IPS-NIHi7 (cell line): ENCODE measurements at regions not wholly inside any gene's neighbourhood (a gene's known extent, or its start where the extent isn't known, plus 50 kb on each side); places are given as distances from the start of the nearest gene placed in this dataset.
"Not testable (repeated sequence)": the region's sequence is repeated elsewhere in the genome, so short reads cannot be mapped to it uniquely, and the experiment has no call there.

ENCODE experiments used
- DNase-seq: peaks from one replicate; pipeline ENCODE4 v3.0.0; 2012; ENCODE audit warnings: mixed read lengths; ENCODE audit errors: extremely low spot score

- DNase-seq, result no peak
These were observed 82.7 kb upstream of the PDZD8 start for GRCh38 chr10:117457932-117458331.

DNA sequence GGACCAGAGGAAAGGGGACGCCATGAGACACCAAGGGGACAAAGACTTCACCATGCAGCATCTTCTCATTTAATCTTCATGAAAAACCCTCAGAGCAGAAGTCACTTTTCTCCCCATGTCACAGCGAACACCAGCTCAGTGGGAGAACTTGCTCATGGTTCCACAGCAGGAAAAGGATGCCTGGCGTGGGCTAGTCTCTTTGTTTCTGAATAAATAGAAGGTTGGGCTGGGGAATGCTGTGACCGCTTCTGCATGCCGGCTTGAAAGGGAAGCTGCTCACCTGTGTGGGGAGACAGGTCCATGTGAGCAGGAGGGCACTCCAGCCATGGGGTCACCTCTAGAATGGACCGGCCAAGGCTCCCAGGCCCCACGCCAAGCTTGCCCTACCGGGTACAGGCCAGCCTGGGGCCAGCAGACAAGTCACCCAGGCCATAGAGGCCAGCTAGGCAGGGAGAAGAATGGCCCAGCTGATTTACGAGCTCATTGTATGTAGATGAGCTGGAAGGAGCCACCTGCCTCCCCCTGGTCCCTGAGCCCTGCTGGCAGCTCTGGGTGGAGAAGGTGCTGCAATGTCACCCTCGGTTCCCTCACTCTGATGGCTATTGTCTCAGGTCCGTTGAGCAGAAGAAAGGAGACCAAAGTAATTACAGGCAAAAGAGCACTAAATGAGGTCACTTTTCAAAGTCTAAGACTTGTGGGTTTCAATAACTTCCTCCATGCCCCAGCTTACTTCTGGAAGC lies 82.0 kb upstream of the PDZD8 start:
- no peak for DNase-seq

- no peak for DNase-seq
These were observed 80.1 kb upstream of the PDZD8 start for GRCh38 chr10:117455346-117455745.

- DNase-seq, result no peak
These were observed 79.3 kb upstream of the PDZD8 start for GRCh38 chr10:117454502-117454901.

DNA sequence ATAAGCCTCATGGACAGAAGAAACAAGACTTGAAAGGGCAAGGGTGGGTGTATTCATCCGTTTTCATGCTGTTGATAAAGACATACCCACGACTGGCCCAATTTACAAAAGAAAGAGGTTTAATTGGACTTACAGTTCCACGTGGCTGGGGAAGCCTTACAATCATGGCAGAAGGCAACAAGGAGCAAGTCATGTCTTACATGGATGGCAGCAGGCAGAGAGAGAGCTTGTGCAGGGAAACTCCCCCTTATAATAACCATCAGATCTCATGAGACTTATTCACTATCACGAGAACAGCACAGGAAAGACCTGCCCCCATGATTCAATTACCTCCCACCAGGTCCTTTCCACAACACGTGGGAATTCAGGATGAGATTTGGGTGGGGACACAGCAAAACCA lies 78.2 kb upstream of the PDZD8 start:
- not testable (repeated sequence) for DNase-seq

DNA sequence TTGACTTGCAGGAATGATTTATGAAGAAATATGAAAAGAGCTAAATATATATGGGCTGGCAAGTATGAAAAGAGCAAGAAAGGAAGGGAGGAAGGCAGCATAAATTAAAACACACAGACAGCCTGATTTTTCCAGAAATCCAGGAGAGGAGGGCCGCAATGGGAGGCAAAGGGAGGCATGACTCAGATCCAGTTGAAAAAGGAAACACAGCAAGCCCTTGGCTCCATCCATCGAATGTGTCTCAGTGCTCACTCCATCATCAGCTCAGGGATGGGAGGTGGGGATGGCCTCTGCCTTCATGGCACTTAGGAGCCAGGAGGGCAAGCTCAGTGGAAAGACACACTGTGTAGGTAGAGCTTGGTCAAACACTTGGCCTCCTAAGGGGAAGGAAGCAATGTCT lies 75.7 kb upstream of the PDZD8 start:
- DNase-seq, result no peak

- peak; percentile 57 for DNase-seq
These were observed 74.4 kb upstream of the PDZD8 start for GRCh38 chr10:117449636-117450035.

GRCh38 chr10:117448802-117449201 lies 73.6 kb upstream of the PDZD8 start:
- DNase-seq, result no peak

DNA sequence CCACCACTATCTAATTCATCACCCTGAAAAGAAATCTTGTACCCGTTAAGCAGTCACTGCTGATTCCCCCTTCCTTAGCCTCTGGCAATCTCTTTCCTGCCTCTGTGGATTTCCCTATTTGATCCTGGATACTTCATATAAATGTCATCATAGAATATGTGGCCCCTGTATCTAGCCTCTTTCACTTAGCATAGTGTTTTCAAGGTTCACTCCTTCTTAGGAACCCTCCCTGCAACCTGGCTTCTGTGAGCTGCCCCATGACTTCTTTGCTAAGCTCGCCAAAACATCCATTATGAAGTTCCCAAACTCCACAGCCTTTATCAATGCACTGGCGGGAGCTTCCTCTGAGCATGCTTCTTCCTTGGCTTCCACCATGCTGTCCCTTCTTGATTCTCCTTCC lies 70.8 kb upstream of the PDZD8 start:
- DNase-seq, result no peak

DNA sequence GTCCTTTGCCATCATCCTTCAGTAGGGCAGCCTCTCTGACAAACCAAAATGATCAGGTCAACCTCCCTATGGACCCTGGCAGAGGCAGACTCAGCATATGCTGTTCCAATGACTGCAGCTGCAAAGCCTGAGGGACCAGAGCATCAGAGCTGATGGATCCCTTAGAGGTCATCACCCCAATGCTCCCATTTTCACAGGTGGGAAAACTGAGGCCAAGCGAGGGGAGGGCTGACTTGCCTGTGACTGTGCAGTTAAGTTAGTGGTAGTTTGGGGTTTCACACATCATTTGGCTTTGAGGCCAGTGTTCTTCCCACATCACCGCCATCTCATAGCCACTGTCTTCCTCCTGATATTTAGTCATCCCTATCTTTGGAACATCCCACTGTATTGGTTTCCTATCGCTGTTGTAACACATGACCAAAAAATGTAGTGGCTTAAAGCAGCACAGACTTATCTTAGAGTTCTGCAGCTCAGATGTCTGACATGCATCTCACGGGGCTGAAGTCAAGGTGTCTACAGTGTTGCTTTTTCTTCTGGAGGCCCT lies 69.3 kb upstream of the PDZD8 start:
- DNase-seq, result no peak

DNA sequence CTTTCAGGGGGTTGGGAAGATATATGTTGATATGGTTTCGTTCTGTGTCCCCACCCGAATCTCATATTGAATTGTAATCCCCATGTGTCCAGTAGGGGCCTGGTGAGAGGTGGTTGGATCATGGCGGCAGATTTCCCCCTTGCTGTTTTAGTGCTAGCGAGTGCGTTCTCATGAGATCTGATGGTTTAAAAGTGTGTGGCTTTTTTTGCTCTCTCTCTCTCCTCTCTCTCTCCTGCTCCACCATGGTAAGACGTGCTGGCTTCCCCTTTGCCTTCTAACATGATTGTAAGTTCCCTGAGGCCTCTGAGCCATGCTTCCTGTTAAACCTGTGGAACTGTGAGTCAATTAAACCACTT lies 68.4 kb upstream of the PDZD8 start:
- no peak for DNase-seq

- DNase-seq, result peak; percentile 92
These were observed 67.9 kb upstream of the PDZD8 start for GRCh38 chr10:117442944-117443685.

DNA sequence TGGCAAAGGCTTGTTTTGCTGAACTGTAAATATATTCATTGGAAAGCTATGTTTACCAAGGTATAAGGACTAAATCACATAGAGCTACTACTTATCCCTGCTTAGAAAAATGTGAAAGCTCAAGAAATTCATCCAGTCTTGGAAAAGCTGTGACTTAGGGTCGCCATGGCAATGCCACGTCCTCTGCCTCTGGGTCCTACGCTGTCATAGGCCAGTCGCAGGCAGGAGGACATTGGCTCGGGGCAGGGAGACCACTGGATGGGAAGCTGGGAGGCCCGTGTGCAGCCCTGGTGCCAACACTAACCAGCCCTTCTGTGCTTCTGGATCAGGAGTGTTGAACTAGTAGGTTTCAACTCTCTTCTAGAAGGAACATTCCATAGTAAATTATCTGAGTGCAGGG lies 67.3 kb upstream of the PDZD8 start:
- no peak for DNase-seq

DNA sequence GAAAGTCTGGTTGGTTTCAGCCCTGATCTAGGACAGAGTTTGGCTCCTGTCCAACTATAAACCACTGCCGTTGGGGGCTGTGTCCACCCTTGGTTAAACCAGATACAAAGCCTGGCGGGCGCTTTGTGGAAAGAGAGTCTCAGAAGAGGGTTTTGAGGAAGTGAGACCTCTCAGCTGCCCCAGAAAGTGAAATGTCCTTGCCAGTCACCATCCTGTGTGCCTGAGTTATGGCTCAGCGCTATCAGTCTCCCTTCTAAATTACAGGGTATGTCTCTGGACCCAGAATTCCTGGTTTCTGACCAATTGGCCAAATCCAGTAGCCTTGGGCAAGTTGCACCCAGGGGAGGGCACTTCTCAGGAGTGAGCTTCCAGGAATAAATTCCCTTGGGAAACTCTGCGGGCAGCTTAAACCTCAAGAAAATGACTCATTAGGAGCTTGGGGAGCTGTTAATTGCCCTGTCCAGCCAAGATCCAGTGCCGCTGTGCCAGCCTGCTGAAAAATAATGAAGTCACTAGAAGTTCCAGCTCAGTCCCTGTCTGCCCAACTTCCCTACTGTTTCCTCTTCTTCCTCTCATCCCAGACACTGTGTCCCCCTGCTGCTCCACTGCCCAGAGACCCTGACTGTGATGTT lies 66.7 kb upstream of the PDZD8 start:
- DNase-seq, result no peak

- no peak for DNase-seq
These were observed 66.1 kb upstream of the PDZD8 start for GRCh38 chr10:117441361-117441760.

GRCh38 chr10:117439243-117439912 lies 64.1 kb upstream of the PDZD8 start:
- no peak for DNase-seq

- no peak for DNase-seq
These were observed 57.6 kb upstream of the PDZD8 start for GRCh38 chr10:117432866-117433265.

GRCh38 chr10:117431160-117431559 lies 55.9 kb upstream of the PDZD8 start:
- no peak for DNase-seq

- not testable (repeated sequence) for DNase-seq
These were observed 55.3 kb upstream of the PDZD8 start for GRCh38 chr10:117430535-117430934.

- DNase-seq, result no peak
These were observed 54.5 kb upstream of the PDZD8 start for GRCh38 chr10:117429643-117430265.

- no peak for DNase-seq
These were observed 52.1 kb upstream of the PDZD8 start for GRCh38 chr10:117427356-117427755.
